ENCODE measurements at regions not wholly inside any gene's neighbourhood (a gene's known extent, or its start where the extent isn't known, plus 50 kb on each side); places are given as distances from the start of the nearest gene placed in this dataset.

- no peak for DNase-seq (ENCODE audit: low spot score)
Observed at GRCh38 chr3:182214416-182214815, 502.7 kb downstream of the SOX2 start.

- DNase-seq (ENCODE audit: low spot score), result no peak
Observed at GRCh38 chr3:182215881-182216280, 504.2 kb downstream of the SOX2 start.

GRCh38 chr3:182216311-182216970, 504.7 kb downstream of the SOX2 start:
- DNase-seq (ENCODE audit: low spot score), result no peak

- DNase-seq (ENCODE audit: low spot score), result no peak
Observed at GRCh38 chr3:182220013-182220412, 508.3 kb downstream of the SOX2 start.

- no peak for DNase-seq (ENCODE audit: low spot score)
Observed at GRCh38 chr3:182220471-182220870, 508.7 kb downstream of the SOX2 start.

- DNase-seq (ENCODE audit: low spot score), result no peak
Observed at GRCh38 chr3:182226995-182227394, 515.3 kb downstream of the SOX2 start.

- DNase-seq (ENCODE audit: low spot score), result no peak
Observed at GRCh38 chr3:182233405-182233804, 521.7 kb downstream of the SOX2 start.

- no peak for DNase-seq (ENCODE audit: low spot score)
Observed at GRCh38 chr3:182233957-182234356, 522.2 kb downstream of the SOX2 start.

GRCh38 chr3:182234881-182235280, 523.2 kb downstream of the SOX2 start:
- DNase-seq (ENCODE audit: low spot score), result no peak

- no peak for DNase-seq (ENCODE audit: low spot score)
Observed at GRCh38 chr3:182235504-182235903, 523.8 kb downstream of the SOX2 start.

- DNase-seq (ENCODE audit: low spot score), result no peak
Observed at GRCh38 chr3:182238126-182238525, 526.4 kb downstream of the SOX2 start.

- DNase-seq (ENCODE audit: low spot score), result no peak
Observed at GRCh38 chr3:182239316-182239715, 527.6 kb downstream of the SOX2 start.

- DNase-seq (ENCODE audit: low spot score), result no peak
Observed at GRCh38 chr3:182240474-182240873, 528.7 kb downstream of the SOX2 start.

GRCh38 chr3:182241196-182241765, 529.6 kb downstream of the SOX2 start:
- no peak for DNase-seq (ENCODE audit: low spot score)

- no peak for DNase-seq (ENCODE audit: low spot score)
Observed at GRCh38 chr3:182241766-182242488, 530.2 kb downstream of the SOX2 start.

- DNase-seq (ENCODE audit: low spot score), result no peak
Observed at GRCh38 chr3:182242489-182242942, 530.8 kb downstream of the SOX2 start.

- DNase-seq (ENCODE audit: low spot score), result no peak
Observed at GRCh38 chr3:182243625-182244024, 531.9 kb downstream of the SOX2 start.

- DNase-seq (ENCODE audit: low spot score), result no peak
Observed at GRCh38 chr3:182244222-182244971, 532.7 kb downstream of the SOX2 start.

- DNase-seq (ENCODE audit: low spot score), result no peak
Observed at GRCh38 chr3:182245059-182245458, 533.3 kb downstream of the SOX2 start.

- DNase-seq (ENCODE audit: low spot score), result no peak
Observed at GRCh38 chr3:182246870-182247269, 535.1 kb downstream of the SOX2 start.

GRCh38 chr3:182248349-182248880, 536.7 kb downstream of the SOX2 start:
- no peak for DNase-seq (ENCODE audit: low spot score)

- no peak for DNase-seq (ENCODE audit: low spot score)
Observed at GRCh38 chr3:182252802-182253201, 540.5 kb upstream of the ATP11B start.

Measured in hepatic stellate cell (primary cell).